ENCODE measurements at regions not wholly inside any gene's neighbourhood (a gene's known extent, or its start where the extent isn't known, plus 50 kb on each side); places are given as distances from the start of the nearest gene placed in this dataset.

GRCh38 chr3:139106013-139106932, 61.6 kb upstream of the PRR23C start:
- TF ChIP-seq POLR2A (IDR thresholded peaks at IDR 0.05): no peak
- TF ChIP-seq CTCF (IDR thresholded peaks at IDR 0.05): no peak
- intact Hi-C loops (cut with DNase I; ENCODE audit: low total_unique reads): no loop called here
- 67 to 87% methylated on average over 6 to 7 of the region's 7 CpGs for WGBS, 2 donors
- no peak for DNase-seq
- H3K27ac ChIP-seq: no peak overlapping the region
- no peaks in the 10 kb centered on the region for H3K9me3 ChIP-seq
- H3K36me3 ChIP-seq (ENCODE audit: low read depth, missing control alignments): no peaks in the 10 kb centered on the region
- no peak overlapping the region for H3K4me3 ChIP-seq
- no peaks in the 10 kb centered on the region for H3K27me3 ChIP-seq
- H3K4me1 ChIP-seq: no peaks in the 10 kb centered on the region

GRCh38 chr3:139107424-139108252, 62.9 kb upstream of the PRR23C start:
- TF ChIP-seq POLR2A (IDR thresholded peaks at IDR 0.05) (no peak), CTCF (IDR thresholded peaks at IDR 0.05) (no peak)
- no peaks in the 10 kb centered on the region for H3K36me3 ChIP-seq (ENCODE audit: low read depth, missing control alignments)
- intact Hi-C loops (cut with DNase I; ENCODE audit: low total_unique reads): no loop called here
- no peak overlapping the region for H3K4me3 ChIP-seq
- 70 to 85% methylated on average over 5 to 13 of the region's 13 CpGs for WGBS, 2 donors
- H3K27me3 ChIP-seq: no peaks in the 10 kb centered on the region
- no peaks in the 10 kb centered on the region for H3K4me1 ChIP-seq
- no peak overlapping the region for H3K27ac ChIP-seq
- no peak for DNase-seq
- H3K9me3 ChIP-seq: no peaks in the 10 kb centered on the region

GRCh38 chr3:139108253-139108969, 63.7 kb upstream of the PRR23C start:
- Histone ChIP-seq H3K9me3 (no peaks in the 10 kb centered on the region), H3K4me3 (no peak overlapping the region), H3K27ac (no peak overlapping the region), H3K4me1 (no peaks in the 10 kb centered on the region), H3K36me3 (ENCODE audit: low read depth, missing control alignments) (no peaks in the 10 kb centered on the region), H3K27me3 (no peaks in the 10 kb centered on the region)
- DNase-seq: no peak
- TF ChIP-seq POLR2A (IDR thresholded peaks at IDR 0.05) (no peak), CTCF (IDR thresholded peaks at IDR 0.05) (no peak)
- WGBS, 2 donors: 85 to 86% methylated on average over 3 to 4 of the region's 4 CpGs
- intact Hi-C loops (cut with DNase I; ENCODE audit: low total_unique reads): no loop called here

GRCh38 chr3:139109271-139109670, 64.6 kb upstream of the PRR23C start:
- DNase-seq: no peak
- H3K27ac ChIP-seq: no peak overlapping the region
- 87 to 90% methylated on average over 5 of the region's 5 CpGs for WGBS, 2 donors
- H3K9me3 ChIP-seq: no peaks in the 10 kb centered on the region
- no peaks in the 10 kb centered on the region for H3K36me3 ChIP-seq (ENCODE audit: low read depth, missing control alignments)
- H3K4me1 ChIP-seq: no peaks in the 10 kb centered on the region
- H3K27me3 ChIP-seq: no peaks in the 10 kb centered on the region
- no peak overlapping the region for H3K4me3 ChIP-seq
- TF ChIP-seq POLR2A (IDR thresholded peaks at IDR 0.05): no peak
- TF ChIP-seq CTCF (IDR thresholded peaks at IDR 0.05): no peak
- intact Hi-C loops (cut with DNase I; ENCODE audit: low total_unique reads): no loop called here
